Peyer's patch (tissue), 4 donors: ENCODE measurements at regions not wholly inside any gene's neighbourhood (a gene's known extent, or its start where the extent isn't known, plus 50 kb on each side); places are given as distances from the start of the nearest gene placed in this dataset.

Source experiments
- DNase-seq, 3 donors: peaks; one replicate each; pipeline ENCODE4 v3.0.0-alpha.2; 2017 to 2019
- H3K27ac ChIP-seq, 4 donors: fragments of 200-600 bp; sonication (generic); one replicate each; pipeline ENCODE4 v1.5.1; 2016 to 2019
- H3K27me3 ChIP-seq, 2 donors: fragments of 200-600 bp; sonication (generic); one replicate each; pipeline ENCODE4 v1.5.1; 2019
- H3K36me3 ChIP-seq, 3 donors: fragments of 200-600 bp; sonication (generic); one replicate each; pipeline ENCODE4 v1.5.1; 2016 to 2019
- H3K4me1 ChIP-seq, 4 donors: fragments of 200-600 bp; sonication (generic); one replicate each; pipeline ENCODE4 v1.5.1; 2016 to 2019
- H3K4me3 ChIP-seq, 4 donors: fragments of 200-600 bp; sonication (generic); 1 replicate in 3 of 4; 2 replicates in 1 of 4; pipeline ENCODE4 v1.5.1; 2016 to 2019; ENCODE audit warnings: mild to moderate bottlenecking in 1 of 4
- H3K9me3 ChIP-seq, 4 donors: fragments of 200-600 bp; sonication (generic); one replicate each; pipeline ENCODE4 v1.5.1; 2016 to 2019; ENCODE audit warnings: mild to moderate bottlenecking in 1 of 4
- CTCF ChIP-seq, 6 experiments: fragments of 450-650 bp in 4 of 6; fragments of 200-600 bp in 2 of 6; sonication (generic) in 1 of 6; IDR thresholded peaks; one replicate each; pipeline ENCODE4 v1.5.1; 2017 to 2019; ENCODE audit warnings: antibody characterized with exemption in 6 of 6, mild to moderate bottlenecking in 3 of 6, moderate library complexity in 1 of 6
- POLR2A ChIP-seq, 2 donors: fragments of 450-650 bp; IDR thresholded peaks; one replicate each; pipeline ENCODE4 v1.5.1; 2017; ENCODE audit warnings: antibody characterized with exemption in 2 of 2, mild to moderate bottlenecking in 2 of 2, moderate library complexity in 2 of 2

GRCh38 chr13:74695021-74695800 is 561.0 kb upstream of the KLF12 start:
- no peaks in the 10 kb centered on the region for H3K36me3 ChIP-seq
- DNase-seq: no peak
- no peaks in the 10 kb centered on the region for H3K27me3 ChIP-seq
- H3K27ac ChIP-seq: no peak overlapping the region
- H3K4me1 ChIP-seq: no peaks in the 10 kb centered on the region
- no peak overlapping the region for H3K4me3 ChIP-seq
- H3K9me3 ChIP-seq: no peaks in the 10 kb centered on the region
- TF ChIP-seq CTCF (IDR thresholded peaks at IDR 0.05) (no peak), POLR2A (IDR thresholded peaks at IDR 0.05) (no peak)

GRCh38 chr13:74687442-74688182 is 553.4 kb upstream of the KLF12 start:
- Histone ChIP-seq H3K4me1 (no peaks in the 10 kb centered on the region), H3K36me3 (no peaks in the 10 kb centered on the region), H3K27me3 (no peaks in the 10 kb centered on the region), H3K4me3 (no peak overlapping the region), H3K9me3 (no peaks in the 10 kb centered on the region), H3K27ac (no peak overlapping the region)
- TF ChIP-seq POLR2A (IDR thresholded peaks at IDR 0.05) (no peak), CTCF (IDR thresholded peaks at IDR 0.05) (no peak)
- DNase-seq: no peak

- no peak for TF ChIP-seq POLR2A (IDR thresholded peaks at IDR 0.05)
- TF ChIP-seq CTCF (IDR thresholded peaks at IDR 0.05): no peak
- H3K4me1 ChIP-seq: no peaks in the 10 kb centered on the region
- no peaks in the 10 kb centered on the region for H3K9me3 ChIP-seq
- no peak overlapping the region for H3K27ac ChIP-seq
- no peaks in the 10 kb centered on the region for H3K27me3 ChIP-seq
- DNase-seq: no peak
- no peak overlapping the region for H3K4me3 ChIP-seq
- no peaks in the 10 kb centered on the region for H3K36me3 ChIP-seq
Measured at GRCh38 chr13:74683411-74683810, 549.2 kb upstream of the KLF12 start.

GRCh38 chr13:74682746-74683145 is 548.5 kb upstream of the KLF12 start:
- Histone ChIP-seq H3K4me1 (no peaks in the 10 kb centered on the region), H3K27ac (no peak overlapping the region), H3K36me3 (no peaks in the 10 kb centered on the region), H3K9me3 (no peaks in the 10 kb centered on the region), H3K27me3 (no peaks in the 10 kb centered on the region), H3K4me3 (no peak overlapping the region)
- no peak for TF ChIP-seq CTCF (IDR thresholded peaks at IDR 0.05)
- TF ChIP-seq POLR2A (IDR thresholded peaks at IDR 0.05): no peak
- DNase-seq: no peak

GRCh38 chr13:74681891-74682290 is 547.7 kb upstream of the KLF12 start:
- no peak overlapping the region for H3K4me3 ChIP-seq
- DNase-seq: no peak
- no peak overlapping the region for H3K27ac ChIP-seq
- no peaks in the 10 kb centered on the region for H3K27me3 ChIP-seq
- no peaks in the 10 kb centered on the region for H3K9me3 ChIP-seq
- no peaks in the 10 kb centered on the region for H3K36me3 ChIP-seq
- H3K4me1 ChIP-seq: no peaks in the 10 kb centered on the region
- no peak for TF ChIP-seq CTCF (IDR thresholded peaks at IDR 0.05)
